GM20000 (cell line): ENCODE measurements at regions not wholly inside any gene's neighbourhood (a gene's known extent, or its start where the extent isn't known, plus 50 kb on each side); places are given as distances from the start of the nearest gene placed in this dataset.

ENCODE experiments used
- DNase-seq: peaks from one replicate; pipeline ENCODE4 v3.0.0; 2012; ENCODE audit warnings: low spot score
- CTCF ChIP-seq: IDR thresholded peaks from 2 replicates; pipeline ENCODE4 v1.5.1; 2012; ENCODE audit warnings: mild to moderate bottlenecking, control low read depth; ENCODE audit errors: extremely low read depth, missing control alignments

GRCh38 chr12:33593753-33594152 is 154.1 kb upstream of the SYT10 start:
- TF ChIP-seq CTCF = no peak
- DNase-seq = no peak

- no peak for TF ChIP-seq CTCF
- DNase-seq = no peak
Observed at GRCh38 chr12:33596061-33596460, 156.4 kb upstream of the SYT10 start.

- no peak for DNase-seq
- TF ChIP-seq CTCF = no peak
Observed at GRCh38 chr12:33596814-33597213, 157.2 kb upstream of the SYT10 start.

- TF ChIP-seq CTCF = no peak
- DNase-seq = no peak
Observed at GRCh38 chr12:33602515-33602914, 162.9 kb upstream of the SYT10 start.

- no peak for DNase-seq
- TF ChIP-seq CTCF = no peak
Observed at GRCh38 chr12:33605757-33606156, 166.1 kb upstream of the SYT10 start.

- DNase-seq = no peak
- TF ChIP-seq CTCF = no peak
Observed at GRCh38 chr12:33609910-33610309, 170.3 kb upstream of the SYT10 start.

GRCh38 chr12:33614630-33615029 is 175.0 kb upstream of the SYT10 start:
- TF ChIP-seq CTCF = no peak
- DNase-seq = no peak
